GM04503 (cell line): ENCODE measurements at regions not wholly inside any gene's neighbourhood (a gene's known extent, or its start where the extent isn't known, plus 50 kb on each side); places are given as distances from the start of the nearest gene placed in this dataset.

ENCODE experiments used
- DNase-seq: peaks from one replicate; pipeline ENCODE4 v3.0.0-alpha.2; 2012; ENCODE audit warnings: low read depth

DNA sequence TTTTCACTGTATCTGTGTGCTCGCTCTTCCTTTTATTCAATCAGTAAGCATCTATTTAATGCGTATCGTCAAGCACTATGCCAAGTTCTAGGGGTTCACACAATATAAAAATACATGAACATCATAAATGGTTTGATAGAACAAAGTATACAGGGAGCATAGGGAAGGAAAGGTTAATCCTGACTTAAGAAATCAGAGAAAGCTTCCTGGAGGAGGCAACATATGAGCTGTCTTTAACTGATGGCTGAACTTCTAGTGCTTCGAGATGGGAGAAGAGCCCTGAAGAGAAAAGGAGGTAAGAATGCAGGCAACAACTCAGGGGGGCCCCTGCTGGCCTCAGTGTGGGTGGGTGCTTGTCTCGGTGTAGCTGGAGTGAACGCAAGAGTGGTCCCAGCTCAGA is 63.6 kb upstream of the GALNT2 start:
- no peak for DNase-seq

DNA sequence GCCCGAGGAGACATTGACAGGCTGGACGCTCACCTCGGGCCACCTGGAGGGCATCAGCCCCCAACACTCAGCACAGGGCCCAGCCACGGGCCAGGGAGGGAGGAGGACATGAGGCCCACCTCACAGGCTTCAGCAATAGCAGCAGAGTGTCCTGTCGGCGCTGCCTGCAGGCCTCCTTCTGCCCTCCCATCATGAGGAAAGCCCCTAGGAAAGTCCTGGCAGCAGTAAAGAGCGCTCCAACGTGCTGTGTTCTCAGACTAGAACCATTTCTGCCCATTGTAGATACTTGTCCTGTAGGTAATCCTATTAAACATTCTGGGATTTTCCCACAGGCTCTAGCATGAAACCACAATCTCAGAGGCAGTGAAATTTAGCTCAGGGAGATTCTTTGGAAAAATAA is 62.0 kb upstream of the GALNT2 start:
- DNase-seq: no peak

DNA sequence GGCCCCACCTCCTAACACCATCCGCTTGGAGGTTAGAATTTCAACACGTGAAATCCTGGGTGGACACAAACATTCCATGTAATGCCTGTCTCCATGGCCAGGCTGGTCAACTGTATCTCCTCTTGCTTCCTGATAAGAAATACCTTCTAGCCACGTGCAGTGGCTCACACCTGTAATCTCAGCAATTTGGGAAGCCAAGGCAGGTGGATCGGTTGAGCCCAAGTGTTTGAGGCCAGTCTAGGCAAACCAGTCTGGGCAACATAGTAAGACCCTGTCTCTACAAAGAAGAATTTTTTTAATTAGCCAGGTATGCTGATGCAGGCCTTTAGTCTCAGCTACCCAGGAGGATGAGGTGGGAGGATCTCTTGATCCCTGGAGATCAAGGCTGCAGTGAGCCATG is 58.3 kb upstream of the GALNT2 start:
- no peak for DNase-seq

DNA sequence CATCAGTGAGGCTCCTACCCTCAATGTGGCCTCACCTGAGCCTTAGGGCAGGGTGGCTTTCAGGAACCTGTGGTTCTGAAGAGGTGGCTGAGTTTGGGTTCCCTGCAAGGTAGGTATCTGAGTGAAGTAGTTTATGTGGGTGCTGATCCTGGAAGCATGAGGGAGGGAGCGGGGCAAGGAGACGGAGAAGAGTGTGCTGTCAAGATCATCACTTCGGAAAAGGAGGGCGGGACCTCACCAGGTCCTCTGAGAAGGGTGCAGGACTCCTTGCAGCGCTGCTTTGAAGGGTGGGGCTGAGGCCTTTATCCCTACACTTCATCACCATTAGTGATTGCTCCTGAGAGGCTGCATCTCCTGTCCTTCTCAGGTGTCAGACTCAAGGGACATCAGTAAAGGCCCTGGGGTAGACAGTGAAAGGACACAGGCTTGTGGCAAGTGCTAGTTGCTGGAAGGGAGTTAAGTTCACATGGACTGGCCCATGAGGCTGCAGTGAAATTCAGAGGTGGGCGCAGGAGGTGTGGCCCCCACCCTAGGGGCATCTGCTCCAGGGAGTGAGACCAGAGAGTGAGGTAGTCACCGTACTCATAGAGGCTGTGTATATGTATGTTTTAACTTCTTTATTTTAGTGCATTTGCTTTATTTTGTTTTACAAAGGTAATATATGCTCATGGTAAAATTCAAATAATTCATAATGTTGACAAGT is 57.3 kb upstream of the GALNT2 start:
- no peak for DNase-seq

DNA sequence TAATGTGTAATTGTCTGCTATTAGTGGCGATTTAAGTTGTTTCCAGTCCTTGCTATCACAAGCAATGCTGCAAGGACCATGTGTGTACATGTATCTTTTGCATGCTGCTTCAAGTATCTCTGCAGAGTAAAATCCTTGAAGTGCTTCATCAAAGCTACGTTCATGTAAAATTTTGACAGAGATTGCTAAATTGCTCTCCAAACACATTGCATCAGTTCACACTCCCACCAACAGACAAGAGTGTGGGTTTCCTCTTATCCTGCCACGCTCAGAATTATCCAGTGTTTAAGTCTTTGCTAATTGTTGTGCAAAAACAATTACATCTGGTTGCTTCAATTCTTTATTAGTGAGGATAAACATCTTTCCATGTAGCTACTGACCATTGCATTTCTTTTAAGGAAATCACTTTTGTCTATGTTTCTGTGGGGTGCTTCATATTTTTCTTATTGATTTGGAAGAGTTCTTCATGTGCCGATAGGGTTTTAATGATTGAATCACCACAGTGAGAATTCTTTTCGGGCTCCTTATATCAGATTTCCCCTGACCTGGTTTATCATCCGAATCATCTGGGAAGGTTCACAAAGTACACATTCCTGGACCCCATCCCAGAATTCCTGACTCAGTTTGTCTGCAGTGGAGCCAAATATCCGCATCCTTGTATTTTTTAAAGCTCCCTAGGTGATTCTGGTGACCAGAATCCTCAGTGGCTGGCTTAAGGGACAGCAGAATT is 56.3 kb upstream of the GALNT2 start:
- no peak for DNase-seq

DNA sequence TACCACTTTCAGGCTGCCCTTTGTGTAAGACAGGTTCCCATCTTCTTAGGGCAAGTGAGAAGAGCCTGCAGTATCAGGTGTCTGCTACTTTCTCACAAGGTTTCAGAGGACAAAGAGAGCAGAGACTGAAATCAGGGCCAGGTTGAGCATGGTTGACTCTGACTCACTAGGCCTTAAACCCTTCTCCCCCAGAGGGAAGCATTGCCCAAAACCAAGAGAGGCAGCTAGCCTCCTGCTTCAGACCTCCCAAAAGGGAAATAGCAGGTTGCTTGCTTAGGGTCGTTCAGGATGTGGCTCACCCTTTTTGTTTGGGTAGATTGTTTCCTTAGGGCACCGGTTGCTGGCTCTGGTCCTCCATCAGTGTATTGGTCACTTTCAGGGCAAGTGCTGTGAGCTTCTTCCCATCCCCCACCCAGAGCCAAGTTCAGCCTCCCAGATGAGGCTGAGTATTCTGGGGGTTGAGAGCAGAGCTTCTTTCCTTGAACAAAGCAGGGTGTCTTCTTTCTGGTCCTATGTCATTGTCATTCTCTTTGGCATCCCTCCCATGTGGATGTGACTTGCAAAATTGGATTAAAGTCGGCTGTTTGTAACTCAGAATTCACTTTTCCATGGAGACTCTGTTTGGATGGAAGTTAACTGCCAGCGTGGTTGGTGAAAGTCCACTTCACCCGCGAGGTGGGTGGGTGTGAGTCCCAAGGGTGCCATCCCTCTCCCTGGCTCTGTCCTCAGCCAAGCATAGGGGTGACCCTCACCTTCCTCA is 55.5 kb upstream of the GALNT2 start:
- DNase-seq: no peak

DNA sequence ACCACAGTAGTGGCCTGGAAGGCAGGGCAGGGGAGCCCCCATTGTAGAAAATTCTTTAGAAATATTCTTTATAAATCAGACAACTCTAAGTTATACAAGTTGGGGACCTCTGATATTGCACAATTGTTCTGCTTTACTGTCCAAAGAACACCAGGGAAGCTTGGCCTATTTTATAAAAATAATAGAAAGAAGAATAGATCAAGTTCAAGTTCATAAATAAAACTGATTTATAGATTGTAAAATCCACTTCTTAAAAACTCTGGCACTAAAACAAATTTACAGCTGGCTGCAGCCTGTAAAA is 55.0 kb upstream of the GALNT2 start:
- DNase-seq: no peak

DNA sequence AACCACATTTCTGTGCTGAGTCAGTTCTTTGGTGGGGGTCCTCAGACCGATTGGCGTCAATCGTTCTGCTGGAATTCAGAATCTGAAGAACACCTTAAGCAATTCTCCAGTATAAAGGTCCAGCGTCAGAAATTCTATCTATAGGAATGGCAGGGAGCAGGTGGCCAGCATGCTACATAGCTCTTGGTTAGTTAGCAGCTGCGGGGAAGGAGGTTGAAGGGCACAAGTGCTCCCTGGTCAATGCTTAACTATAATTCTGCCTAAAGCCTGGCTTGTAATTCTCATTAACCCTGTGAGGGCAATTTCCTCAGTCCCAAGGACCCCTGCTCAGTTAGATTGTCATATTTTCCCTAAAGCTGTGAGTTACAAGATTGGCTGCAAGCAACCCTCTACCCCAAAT is 54.3 kb upstream of the GALNT2 start:
- no peak for DNase-seq

DNA sequence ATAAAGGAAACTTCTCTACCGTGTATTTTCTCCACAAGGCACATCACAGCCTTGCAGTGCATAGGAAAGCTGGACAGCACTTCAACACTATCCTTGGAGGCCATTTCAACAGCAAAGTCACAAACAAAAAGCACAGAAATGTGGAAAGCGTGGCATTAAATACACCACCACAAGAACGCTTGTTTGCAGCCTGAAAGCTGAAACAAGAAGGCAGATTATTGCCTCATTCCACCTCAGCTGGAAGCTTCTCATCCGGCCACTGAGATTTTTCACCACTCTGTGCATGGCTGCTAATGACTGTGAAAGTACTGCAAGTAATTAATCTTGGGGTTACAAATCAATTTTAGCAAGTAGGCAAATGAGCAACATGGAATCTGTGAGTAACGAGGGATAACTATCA is 50.9 kb upstream of the GALNT2 start:
- no peak for DNase-seq
